A549 (cell line): ENCODE measurements at regions not wholly inside any gene's neighbourhood (a gene's known extent, or its start where the extent isn't known, plus 50 kb on each side); places are given as distances from the start of the nearest gene placed in this dataset.

Experiments used
- ATAC-seq, 2 experiments: fragments of 200-7000 bp in 1 of 2; fragments of >200 bp in 1 of 2; cut with Nextera tagmentation in 1 of 2; cut with Tn5 transposase in 1 of 2; 3 replicates each; pipeline versions ENCODE4 v1.8.0 to v1.9.1; 2018 to 2020; ENCODE audit warnings: mild to moderate bottlenecking in 1 of 2, moderate library complexity in 1 of 2
- CTCF ChIA-PET: fragments of 300-600 bp; sonication (Branson Sonifier 250); formaldehyde crosslinking; extraction: SDS; loops from one replicate; lab custom pipeline; 2021; ENCODE audit warnings: antibody characterized with exemption, inconsistent platforms; lab: Yijun Ruan, JAX
- POLR2A ChIA-PET: fragments of 350-600 bp; formaldehyde crosslinking; extraction: SDS; loops from one replicate; lab custom pipeline; 2021; ENCODE audit warnings: antibody characterized with exemption, inconsistent platforms; lab: Yijun Ruan, JAX
- DNase-seq, 2 experiments: peaks; one replicate each; pipeline versions ENCODE4 v3.0.0 to v3.0.0-alpha.2; 2011 to 2016; ENCODE audit warnings: low read depth in 1 of 2, low spot score in 1 of 2
- FAIRE-seq: peaks from 2 replicates; lab custom pipeline; 2011; peaks lifted over from hg19 to GRCh38; lab: Jason Lieb, UNC
- H3K27ac ChIP-seq, 2 experiments: fragments of >200 bp; sonication (Bioruptor Twin); formaldehyde crosslinking; 3 replicates each; pipeline ENCODE4 v1.5.1; 2016 to 2017
- H3K4me1 ChIP-seq: fragments of >200 bp; sonication (Bioruptor Twin); formaldehyde crosslinking; 3 replicates; pipeline ENCODE4 v1.6.1; 2016
- H3K4me2 ChIP-seq: fragments of >200 bp; sonication (Bioruptor Twin); formaldehyde crosslinking; 3 replicates; pipeline ENCODE4 v1.6.1; 2016
- H3K4me3 ChIP-seq: fragments of >200 bp; sonication (Bioruptor Twin); formaldehyde crosslinking; 3 replicates; pipeline ENCODE4 v1.5.1; 2016
- H3K9me3 ChIP-seq: fragments of >200 bp; sonication (Bioruptor Twin); formaldehyde crosslinking; 3 replicates; pipeline ENCODE4 v1.6.1; 2016
- CHD4 ChIP-seq: fragments of 200-600 bp; sonication (generic); IDR thresholded peaks from 2 replicates; pipeline ENCODE4 v1.6.1; 2016; ENCODE audit warnings: antibody characterized with exemption, mild to moderate bottlenecking, borderline replicate concordance
- GATA3 ChIP-seq: IDR thresholded peaks from 2 replicates; pipeline ENCODE4 v1.6.1; 2012; ENCODE audit warnings: borderline replicate concordance
- HOXB13 ChIP-seq: fragments of 250-450 bp; sonication (Bioruptor Pico); IDR thresholded peaks from 2 replicates; pipeline ENCODE4 v1.5.0; 2020; ENCODE audit warnings: low read depth, mild to moderate bottlenecking, moderate library complexity
- HOXB5 ChIP-seq: fragments of 250-450 bp; sonication (Bioruptor Pico); IDR thresholded peaks from 2 replicates; pipeline ENCODE4 v1.5.0; 2020; ENCODE audit warnings: mild to moderate bottlenecking, moderate library complexity
- JUN ChIP-seq, 2 experiments: fragments of >200 bp; sonication (Bioruptor Twin); formaldehyde crosslinking; IDR thresholded peaks; 2 replicates in 1 of 2; 3 replicates in 1 of 2; pipeline ENCODE4 v1.6.1; 2016 to 2017
- NFE2L2 ChIP-seq: fragments of 150-350 bp; conservative IDR thresholded peaks from 2 replicates; pipeline ENCODE4 v1.6.1; 2014; ENCODE audit warnings: low read length
- RARB ChIP-seq: fragments of 250-450 bp; sonication (Bioruptor Pico); IDR thresholded peaks from 2 replicates; pipeline ENCODE4 v1.8.0; 2021; ENCODE audit warnings: mild to moderate bottlenecking, moderate library complexity
- RFX5 ChIP-seq: fragments of 450-650 bp; IDR thresholded peaks from 2 replicates; pipeline ENCODE4 v1.7.1; 2014; ENCODE audit warnings: antibody characterized with exemption, mild to moderate bottlenecking, moderate library complexity
- SMC3 ChIP-seq: fragments of >200 bp; sonication (Bioruptor Twin); formaldehyde crosslinking; IDR thresholded peaks from 3 replicates; pipeline ENCODE4 v1.6.1; 2018; ENCODE audit warnings: inconsistent platforms
- SREBF2 ChIP-seq: fragments of 450-650 bp; IDR thresholded peaks from 2 replicates; pipeline ENCODE4 v1.6.1; 2014; ENCODE audit warnings: mild to moderate bottlenecking, moderate library complexity
- TFCP2L1 ChIP-seq: fragments of 250-450 bp; sonication (Bioruptor Pico); IDR thresholded peaks from 2 replicates; pipeline ENCODE4 v1.5.0; 2021; ENCODE audit warnings: mild to moderate bottlenecking
- ZNF302 ChIP-seq: fragments of 250-450 bp; sonication (Bioruptor Pico); IDR thresholded peaks from 2 replicates; pipeline ENCODE4 v1.9.0; 2021; ENCODE audit warnings: inconsistent platforms, mild to moderate bottlenecking, moderate library complexity
- WGBS: methylation state at CpG from one replicate; pipeline ENCODE4 v1.1.6; 2017; ENCODE audit errors: missing lambda C conversion rate; 5-methylcytosine and 5-hydroxymethylcytosine counted together
- TF ChIP-seq, protein P1 (sequence below): fragments of >200 bp; sonication (Bioruptor Twin); formaldehyde crosslinking; IDR thresholded peaks from 3 replicates; pipeline ENCODE4 v1.5.1; 2016
- TF ChIP-seq, protein P2 (sequence below): fragments of 200-600 bp; sonication (generic); IDR thresholded peaks from 2 replicates; pipeline ENCODE4 v1.6.1; 2016; ENCODE audit warnings: antibody characterized with exemption, mild to moderate bottlenecking, moderate library complexity
- TF ChIP-seq, protein P3 (sequence below): fragments of 250-450 bp; sonication (Bioruptor Pico); IDR thresholded peaks from 2 replicates; pipeline ENCODE4 v1.5.0; 2021; ENCODE audit warnings: mild to moderate bottlenecking, moderate library complexity, borderline replicate concordance
- TF ChIP-seq, protein P4 (sequence below): fragments of 150-350 bp; IDR thresholded peaks from 2 replicates; pipeline ENCODE4 v1.6.1; 2014; ENCODE audit warnings: low read depth, mild to moderate bottlenecking, low read length
- TF ChIP-seq, protein P5 (sequence below): IDR thresholded peaks from 2 replicates; pipeline ENCODE4 v1.6.1; 2012

DNA sequence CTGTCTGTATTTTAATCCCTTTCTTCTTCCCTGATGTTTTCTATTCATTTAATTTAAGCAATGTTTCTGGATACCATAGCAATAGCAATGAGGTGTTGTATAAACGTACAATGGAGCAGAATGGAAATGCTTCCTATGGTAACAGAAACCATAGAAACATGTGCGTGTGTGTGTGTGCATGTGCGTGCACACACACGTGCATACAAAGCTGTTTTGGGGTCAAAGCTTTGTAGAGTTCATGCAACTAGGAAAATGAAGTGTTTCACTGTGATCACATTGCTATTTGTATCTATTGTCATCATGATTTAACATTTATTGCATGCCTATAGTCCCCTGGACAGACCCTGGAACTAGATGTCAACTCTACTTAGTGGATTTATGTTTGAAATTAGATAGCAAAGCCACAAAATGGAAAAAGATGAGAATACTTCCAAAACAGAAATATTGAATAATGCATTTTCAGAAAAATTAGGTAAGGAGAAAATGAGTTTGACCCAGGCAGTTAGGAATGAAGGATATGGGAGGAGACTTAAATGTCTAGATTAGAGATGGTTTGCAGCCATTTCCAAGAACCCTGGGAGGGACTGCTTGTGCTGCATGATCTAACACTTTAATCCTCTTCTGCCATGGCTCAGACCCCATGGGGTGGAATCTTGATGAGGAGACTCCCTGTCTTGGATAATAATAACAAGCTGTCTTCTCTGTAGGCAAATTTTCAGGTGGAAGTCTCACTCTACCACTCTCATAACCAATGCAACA lies 124.4 kb downstream of the TRMT11 start:
- Histone ChIP-seq H3K4me3 (no peak overlapping the region), H3K9me3 (no peaks in the 10 kb centered on the region), H3K27ac (no peak overlapping the region), H3K4me2 (no peak overlapping the region), H3K4me1 (peaks cover 10% of the 10 kb centered on the region; the same call in 2 of the 3 replicates)
- no peak for DNase-seq
- ChIA-PET POLR2A (no interaction called here), CTCF (no interaction called here)
- WGBS = 94% methylated on average over 4 of the region's 4 CpGs
- ATAC-seq = no peak
- no peak for FAIRE-seq
- TF ChIP-seq, protein P1, sequence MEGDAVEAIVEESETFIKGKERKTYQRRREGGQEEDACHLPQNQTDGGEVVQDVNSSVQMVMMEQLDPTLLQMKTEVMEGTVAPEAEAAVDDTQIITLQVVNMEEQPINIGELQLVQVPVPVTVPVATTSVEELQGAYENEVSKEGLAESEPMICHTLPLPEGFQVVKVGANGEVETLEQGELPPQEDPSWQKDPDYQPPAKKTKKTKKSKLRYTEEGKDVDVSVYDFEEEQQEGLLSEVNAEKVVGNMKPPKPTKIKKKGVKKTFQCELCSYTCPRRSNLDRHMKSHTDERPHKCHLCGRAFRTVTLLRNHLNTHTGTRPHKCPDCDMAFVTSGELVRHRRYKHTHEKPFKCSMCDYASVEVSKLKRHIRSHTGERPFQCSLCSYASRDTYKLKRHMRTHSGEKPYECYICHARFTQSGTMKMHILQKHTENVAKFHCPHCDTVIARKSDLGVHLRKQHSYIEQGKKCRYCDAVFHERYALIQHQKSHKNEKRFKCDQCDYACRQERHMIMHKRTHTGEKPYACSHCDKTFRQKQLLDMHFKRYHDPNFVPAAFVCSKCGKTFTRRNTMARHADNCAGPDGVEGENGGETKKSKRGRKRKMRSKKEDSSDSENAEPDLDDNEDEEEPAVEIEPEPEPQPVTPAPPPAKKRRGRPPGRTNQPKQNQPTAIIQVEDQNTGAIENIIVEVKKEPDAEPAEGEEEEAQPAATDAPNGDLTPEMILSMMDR = no peak
- no peak for TF ChIP-seq CHD4
- TF ChIP-seq JUN (IDR thresholded peaks at IDR 0.05) = no peak
- no peak for TF ChIP-seq NFE2L2
- TF ChIP-seq RFX5 = no peak
- TF ChIP-seq, protein P2, sequence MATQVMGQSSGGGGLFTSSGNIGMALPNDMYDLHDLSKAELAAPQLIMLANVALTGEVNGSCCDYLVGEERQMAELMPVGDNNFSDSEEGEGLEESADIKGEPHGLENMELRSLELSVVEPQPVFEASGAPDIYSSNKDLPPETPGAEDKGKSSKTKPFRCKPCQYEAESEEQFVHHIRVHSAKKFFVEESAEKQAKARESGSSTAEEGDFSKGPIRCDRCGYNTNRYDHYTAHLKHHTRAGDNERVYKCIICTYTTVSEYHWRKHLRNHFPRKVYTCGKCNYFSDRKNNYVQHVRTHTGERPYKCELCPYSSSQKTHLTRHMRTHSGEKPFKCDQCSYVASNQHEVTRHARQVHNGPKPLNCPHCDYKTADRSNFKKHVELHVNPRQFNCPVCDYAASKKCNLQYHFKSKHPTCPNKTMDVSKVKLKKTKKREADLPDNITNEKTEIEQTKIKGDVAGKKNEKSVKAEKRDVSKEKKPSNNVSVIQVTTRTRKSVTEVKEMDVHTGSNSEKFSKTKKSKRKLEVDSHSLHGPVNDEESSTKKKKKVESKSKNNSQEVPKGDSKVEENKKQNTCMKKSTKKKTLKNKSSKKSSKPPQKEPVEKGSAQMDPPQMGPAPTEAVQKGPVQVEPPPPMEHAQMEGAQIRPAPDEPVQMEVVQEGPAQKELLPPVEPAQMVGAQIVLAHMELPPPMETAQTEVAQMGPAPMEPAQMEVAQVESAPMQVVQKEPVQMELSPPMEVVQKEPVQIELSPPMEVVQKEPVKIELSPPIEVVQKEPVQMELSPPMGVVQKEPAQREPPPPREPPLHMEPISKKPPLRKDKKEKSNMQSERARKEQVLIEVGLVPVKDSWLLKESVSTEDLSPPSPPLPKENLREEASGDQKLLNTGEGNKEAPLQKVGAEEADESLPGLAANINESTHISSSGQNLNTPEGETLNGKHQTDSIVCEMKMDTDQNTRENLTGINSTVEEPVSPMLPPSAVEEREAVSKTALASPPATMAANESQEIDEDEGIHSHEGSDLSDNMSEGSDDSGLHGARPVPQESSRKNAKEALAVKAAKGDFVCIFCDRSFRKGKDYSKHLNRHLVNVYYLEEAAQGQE = no peak
- no peak for TF ChIP-seq RARB (CRISPR knock-in tag)

DNA sequence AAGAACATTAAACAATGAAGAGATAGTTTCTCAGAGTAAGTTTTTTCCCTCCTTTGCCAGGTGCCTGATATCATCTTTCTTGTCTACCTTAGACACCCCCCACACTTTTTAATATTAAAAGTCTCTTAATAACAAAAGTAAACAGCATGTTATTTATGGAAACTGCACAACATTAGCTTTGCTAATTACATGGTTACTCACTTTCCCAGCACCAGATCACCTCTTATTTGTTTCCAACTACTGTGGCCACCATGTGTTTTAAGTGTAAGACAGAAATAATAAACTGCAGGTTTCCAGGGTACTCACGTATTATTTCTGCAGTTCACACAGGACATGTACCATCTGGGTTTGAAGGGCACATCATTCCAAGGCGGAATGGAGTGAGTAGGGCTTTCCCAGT lies 125.0 kb downstream of the TRMT11 start:
- CTCF ChIA-PET = interaction anchor here (1.6 kb wide), 1 partner anchor 74 kb away, joined by 4 read pairs; no protein-coding TSS in a partner anchor
- no peak overlapping the region for H3K27ac ChIP-seq
- no peak for ATAC-seq
- H3K9me3 ChIP-seq = no peaks in the 10 kb centered on the region
- H3K4me3 ChIP-seq = no peak overlapping the region
- POLR2A ChIA-PET = no interaction called here
- no peak overlapping the region for H3K4me2 ChIP-seq
- DNase-seq = no peak
- FAIRE-seq = no peak
- 70% methylated on average over 2 of the region's 2 CpGs for WGBS
- peaks cover 10% of the 10 kb centered on the region; the same call in 2 of the 3 replicates for H3K4me1 ChIP-seq
- TF ChIP-seq SMC3 = no peak
- TF ChIP-seq HOXB13 = no peak
- no peak for TF ChIP-seq SREBF2
- TF ChIP-seq ZNF302 (CRISPR knock-in tag) = no peak
- TF ChIP-seq, protein P3, sequence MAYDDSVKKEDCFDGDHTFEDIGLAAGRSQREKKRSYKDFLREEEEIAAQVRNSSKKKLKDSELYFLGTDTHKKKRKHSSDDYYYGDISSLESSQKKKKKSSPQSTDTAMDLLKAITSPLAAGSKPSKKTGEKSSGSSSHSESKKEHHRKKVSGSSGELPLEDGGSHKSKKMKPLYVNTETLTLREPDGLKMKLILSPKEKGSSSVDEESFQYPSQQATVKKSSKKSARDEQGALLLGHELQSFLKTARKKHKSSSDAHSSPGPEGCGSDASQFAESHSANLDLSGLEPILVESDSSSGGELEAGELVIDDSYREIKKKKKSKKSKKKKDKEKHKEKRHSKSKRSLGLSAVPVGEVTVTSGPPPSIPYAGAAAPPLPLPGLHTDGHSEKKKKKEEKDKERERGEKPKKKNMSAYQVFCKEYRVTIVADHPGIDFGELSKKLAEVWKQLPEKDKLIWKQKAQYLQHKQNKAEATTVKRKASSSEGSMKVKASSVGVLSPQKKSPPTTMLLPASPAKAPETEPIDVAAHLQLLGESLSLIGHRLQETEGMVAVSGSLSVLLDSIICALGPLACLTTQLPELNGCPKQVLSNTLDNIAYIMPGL (CRISPR knock-in tag) = no peak
- no peak for TF ChIP-seq HOXB5 (CRISPR knock-in tag)
- TF ChIP-seq, protein P4, sequence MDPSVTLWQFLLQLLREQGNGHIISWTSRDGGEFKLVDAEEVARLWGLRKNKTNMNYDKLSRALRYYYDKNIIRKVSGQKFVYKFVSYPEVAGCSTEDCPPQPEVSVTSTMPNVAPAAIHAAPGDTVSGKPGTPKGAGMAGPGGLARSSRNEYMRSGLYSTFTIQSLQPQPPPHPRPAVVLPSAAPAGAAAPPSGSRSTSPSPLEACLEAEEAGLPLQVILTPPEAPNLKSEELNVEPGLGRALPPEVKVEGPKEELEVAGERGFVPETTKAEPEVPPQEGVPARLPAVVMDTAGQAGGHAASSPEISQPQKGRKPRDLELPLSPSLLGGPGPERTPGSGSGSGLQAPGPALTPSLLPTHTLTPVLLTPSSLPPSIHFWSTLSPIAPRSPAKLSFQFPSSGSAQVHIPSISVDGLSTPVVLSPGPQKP = no peak
- TF ChIP-seq, protein P5, sequence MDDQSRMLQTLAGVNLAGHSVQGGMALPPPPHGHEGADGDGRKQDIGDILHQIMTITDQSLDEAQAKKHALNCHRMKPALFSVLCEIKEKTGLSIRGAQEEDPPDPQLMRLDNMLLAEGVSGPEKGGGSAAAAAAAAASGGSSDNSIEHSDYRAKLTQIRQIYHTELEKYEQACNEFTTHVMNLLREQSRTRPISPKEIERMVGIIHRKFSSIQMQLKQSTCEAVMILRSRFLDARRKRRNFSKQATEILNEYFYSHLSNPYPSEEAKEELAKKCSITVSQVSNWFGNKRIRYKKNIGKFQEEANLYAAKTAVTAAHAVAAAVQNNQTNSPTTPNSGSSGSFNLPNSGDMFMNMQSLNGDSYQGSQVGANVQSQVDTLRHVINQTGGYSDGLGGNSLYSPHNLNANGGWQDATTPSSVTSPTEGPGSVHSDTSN = no peak
- TF ChIP-seq TFCP2L1 (CRISPR knock-in tag) = no peak
- TF ChIP-seq GATA3 = no peak
